ENCODE measurements at regions not wholly inside any gene's neighbourhood (a gene's known extent, or its start where the extent isn't known, plus 50 kb on each side); places are given as distances from the start of the nearest gene placed in this dataset.

DNA sequence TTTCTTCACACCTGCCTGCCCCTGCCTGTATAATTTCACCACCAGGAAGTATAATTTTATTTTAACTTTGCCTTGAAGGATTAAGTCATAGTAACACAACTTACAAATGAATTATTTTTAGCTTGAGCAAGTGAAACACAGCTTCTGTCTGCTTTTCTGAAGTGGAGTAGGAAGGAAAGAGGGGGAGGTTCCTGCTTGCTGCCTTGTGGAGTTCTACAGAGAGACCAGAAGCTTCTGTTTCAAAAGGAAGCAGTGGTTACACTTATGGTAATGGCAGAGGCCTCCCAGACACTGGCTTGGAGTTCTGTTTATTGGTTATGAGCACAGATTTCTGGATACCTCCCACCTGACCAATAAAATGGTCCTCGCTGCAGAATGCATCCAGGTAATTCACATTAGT, 159.6 kb downstream of the TMEM200A start:
- TF ChIP-seq TAF1 (IDR thresholded peaks at IDR 0.05; ENCODE audit: borderline replicate concordance, insufficient read depth, low read length) (no peak), SIN3A (IDR thresholded peaks at IDR 0.05; ENCODE audit: borderline replicate concordance, insufficient read depth, low read length) (no peak), POLR2AphosphoS5 (IDR thresholded peaks at IDR 0.05; ENCODE audit: low read depth, low read length) (no peak), FOXP2 (optimal IDR thresholded peaks at IDR 0.05; ENCODE audit: borderline replicate concordance, extremely low read depth, extremely low read length, insufficient read depth) (no peak)
- TF ChIP-seq, protein P1, sequence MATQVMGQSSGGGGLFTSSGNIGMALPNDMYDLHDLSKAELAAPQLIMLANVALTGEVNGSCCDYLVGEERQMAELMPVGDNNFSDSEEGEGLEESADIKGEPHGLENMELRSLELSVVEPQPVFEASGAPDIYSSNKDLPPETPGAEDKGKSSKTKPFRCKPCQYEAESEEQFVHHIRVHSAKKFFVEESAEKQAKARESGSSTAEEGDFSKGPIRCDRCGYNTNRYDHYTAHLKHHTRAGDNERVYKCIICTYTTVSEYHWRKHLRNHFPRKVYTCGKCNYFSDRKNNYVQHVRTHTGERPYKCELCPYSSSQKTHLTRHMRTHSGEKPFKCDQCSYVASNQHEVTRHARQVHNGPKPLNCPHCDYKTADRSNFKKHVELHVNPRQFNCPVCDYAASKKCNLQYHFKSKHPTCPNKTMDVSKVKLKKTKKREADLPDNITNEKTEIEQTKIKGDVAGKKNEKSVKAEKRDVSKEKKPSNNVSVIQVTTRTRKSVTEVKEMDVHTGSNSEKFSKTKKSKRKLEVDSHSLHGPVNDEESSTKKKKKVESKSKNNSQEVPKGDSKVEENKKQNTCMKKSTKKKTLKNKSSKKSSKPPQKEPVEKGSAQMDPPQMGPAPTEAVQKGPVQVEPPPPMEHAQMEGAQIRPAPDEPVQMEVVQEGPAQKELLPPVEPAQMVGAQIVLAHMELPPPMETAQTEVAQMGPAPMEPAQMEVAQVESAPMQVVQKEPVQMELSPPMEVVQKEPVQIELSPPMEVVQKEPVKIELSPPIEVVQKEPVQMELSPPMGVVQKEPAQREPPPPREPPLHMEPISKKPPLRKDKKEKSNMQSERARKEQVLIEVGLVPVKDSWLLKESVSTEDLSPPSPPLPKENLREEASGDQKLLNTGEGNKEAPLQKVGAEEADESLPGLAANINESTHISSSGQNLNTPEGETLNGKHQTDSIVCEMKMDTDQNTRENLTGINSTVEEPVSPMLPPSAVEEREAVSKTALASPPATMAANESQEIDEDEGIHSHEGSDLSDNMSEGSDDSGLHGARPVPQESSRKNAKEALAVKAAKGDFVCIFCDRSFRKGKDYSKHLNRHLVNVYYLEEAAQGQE (IDR thresholded peaks at IDR 0.05; ENCODE audit: insufficient read depth in 1 of 2, low read depth in 2 of 2, low read length in 2 of 2) = no peak

DNA sequence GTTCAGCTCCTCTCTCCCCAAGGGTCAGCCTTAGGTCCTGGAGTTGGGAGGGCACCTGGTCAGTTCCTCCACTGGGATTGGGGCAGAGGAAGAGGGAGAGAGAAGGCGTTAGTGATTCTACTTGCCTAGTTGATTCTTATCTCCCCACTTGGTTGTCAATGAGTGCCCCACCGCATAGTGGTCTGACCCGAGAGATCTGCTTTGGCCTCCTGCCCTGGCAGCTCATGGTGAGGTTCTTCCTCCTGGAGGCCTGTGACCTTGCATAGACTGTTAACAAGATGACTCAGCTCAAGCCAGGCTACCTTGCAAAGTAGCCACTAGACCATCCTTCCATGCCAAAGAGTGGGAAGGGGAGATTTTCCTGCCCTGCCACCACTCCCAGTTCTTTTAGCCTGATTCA, 160.6 kb downstream of the TMEM200A start:
- TF ChIP-seq POLR2AphosphoS5 (IDR thresholded peaks at IDR 0.05; ENCODE audit: low read depth, low read length) = no peak
- TF ChIP-seq TAF1 (IDR thresholded peaks at IDR 0.05; ENCODE audit: borderline replicate concordance, insufficient read depth, low read length) = no peak
- TF ChIP-seq FOXP2 (optimal IDR thresholded peaks at IDR 0.05; ENCODE audit: borderline replicate concordance, extremely low read depth, extremely low read length, insufficient read depth) = no peak
- TF ChIP-seq, protein P1 (IDR thresholded peaks at IDR 0.05; ENCODE audit: insufficient read depth in 1 of 2, low read depth in 2 of 2, low read length in 2 of 2) = no peak
- no peak for TF ChIP-seq SIN3A (IDR thresholded peaks at IDR 0.05; ENCODE audit: borderline replicate concordance, insufficient read depth, low read length)

DNA sequence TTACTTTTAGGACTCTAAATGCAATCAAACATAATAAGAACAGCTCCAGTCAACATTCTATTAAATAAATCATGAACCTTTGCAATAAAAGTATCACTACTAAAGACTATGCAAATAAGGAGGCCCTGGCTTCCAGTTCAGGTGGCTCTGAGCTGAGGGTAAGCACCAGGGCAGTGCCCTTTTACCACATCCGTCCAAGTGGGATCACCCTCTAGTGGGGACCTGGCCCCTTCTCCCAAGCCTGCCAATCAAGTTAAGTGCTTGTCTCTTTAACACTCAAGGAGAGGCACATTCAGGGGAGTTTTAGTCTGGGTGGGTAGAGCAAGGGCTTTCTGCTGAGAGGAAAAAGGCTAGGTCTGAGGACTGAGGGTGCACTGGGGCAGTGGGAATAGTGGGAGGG, 161.4 kb downstream of the TMEM200A start:
- TF ChIP-seq POLR2AphosphoS5 (IDR thresholded peaks at IDR 0.05; ENCODE audit: low read depth, low read length) (no peak), TAF1 (IDR thresholded peaks at IDR 0.05; ENCODE audit: borderline replicate concordance, insufficient read depth, low read length) (no peak), FOXP2 (optimal IDR thresholded peaks at IDR 0.05; ENCODE audit: borderline replicate concordance, extremely low read depth, extremely low read length, insufficient read depth) (no peak), SIN3A (IDR thresholded peaks at IDR 0.05; ENCODE audit: borderline replicate concordance, insufficient read depth, low read length) (no peak)
- TF ChIP-seq, protein P1 (IDR thresholded peaks at IDR 0.05; ENCODE audit: insufficient read depth in 1 of 2, low read depth in 2 of 2, low read length in 2 of 2) = no peak

DNA sequence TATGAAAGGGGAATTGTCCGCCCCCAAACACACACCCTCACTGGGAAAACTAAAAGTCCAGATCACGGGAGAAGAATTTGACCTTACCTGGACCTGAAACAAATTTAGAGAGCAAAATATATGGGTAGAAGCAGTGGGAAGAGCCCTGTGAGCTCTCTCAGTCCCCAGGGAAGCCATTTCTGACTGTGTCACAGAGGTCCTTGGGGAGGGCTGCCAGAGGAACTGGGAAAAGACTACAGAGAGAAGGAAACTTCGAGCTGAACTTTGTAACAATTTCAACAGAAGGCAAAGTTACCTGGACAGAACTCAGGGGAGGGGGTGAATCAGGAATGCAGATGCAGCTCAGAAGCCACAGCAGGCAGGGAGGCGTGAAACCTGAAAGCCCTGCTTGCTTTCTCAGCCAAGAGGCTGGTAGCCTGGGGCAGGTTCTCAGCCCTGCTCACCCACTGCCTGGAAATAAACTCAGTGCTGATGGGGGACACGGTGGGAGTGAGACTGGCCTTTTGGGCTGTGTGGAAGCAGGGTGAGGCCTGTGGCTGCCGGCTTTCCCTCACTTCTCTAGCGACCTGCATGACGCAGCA, 163.8 kb downstream of the TMEM200A start:
- no peak for TF ChIP-seq FOXP2 (optimal IDR thresholded peaks at IDR 0.05; ENCODE audit: borderline replicate concordance, extremely low read depth, extremely low read length, insufficient read depth)
- no peak for TF ChIP-seq SIN3A (IDR thresholded peaks at IDR 0.05; ENCODE audit: borderline replicate concordance, insufficient read depth, low read length)
- no peak for TF ChIP-seq POLR2AphosphoS5 (IDR thresholded peaks at IDR 0.05; ENCODE audit: low read depth, low read length)
- TF ChIP-seq, protein P1 (IDR thresholded peaks at IDR 0.05; ENCODE audit: insufficient read depth in 1 of 2, low read depth in 2 of 2, low read length in 2 of 2) = no peak
- no peak for TF ChIP-seq TAF1 (IDR thresholded peaks at IDR 0.05; ENCODE audit: borderline replicate concordance, insufficient read depth, low read length)

Measured in PFSK-1 (cell line).